ENCODE measurements at regions not wholly inside any gene's neighbourhood (a gene's known extent, or its start where the extent isn't known, plus 50 kb on each side); places are given as distances from the start of the nearest gene placed in this dataset.

DNA sequence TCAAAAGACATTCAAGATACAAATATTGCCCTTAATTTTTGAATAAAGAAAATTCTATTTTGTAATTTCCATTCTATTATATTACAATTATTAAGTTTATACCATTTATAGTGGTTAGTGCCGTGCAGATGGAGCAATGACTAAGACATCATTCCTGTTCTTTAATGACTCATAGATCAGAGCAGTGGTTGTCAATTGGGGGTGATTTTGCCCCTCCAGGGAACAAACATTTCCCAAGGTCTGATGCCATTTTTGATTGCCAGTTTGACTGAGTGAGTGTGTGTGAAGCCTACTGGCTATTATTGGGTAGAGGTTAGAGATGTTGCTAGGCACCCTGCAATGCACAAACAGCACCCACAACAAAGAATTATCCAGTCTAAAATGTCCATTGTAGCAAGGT is 97.9 kb upstream of the DDIT4L start:
- TF ChIP-seq, protein P1, sequence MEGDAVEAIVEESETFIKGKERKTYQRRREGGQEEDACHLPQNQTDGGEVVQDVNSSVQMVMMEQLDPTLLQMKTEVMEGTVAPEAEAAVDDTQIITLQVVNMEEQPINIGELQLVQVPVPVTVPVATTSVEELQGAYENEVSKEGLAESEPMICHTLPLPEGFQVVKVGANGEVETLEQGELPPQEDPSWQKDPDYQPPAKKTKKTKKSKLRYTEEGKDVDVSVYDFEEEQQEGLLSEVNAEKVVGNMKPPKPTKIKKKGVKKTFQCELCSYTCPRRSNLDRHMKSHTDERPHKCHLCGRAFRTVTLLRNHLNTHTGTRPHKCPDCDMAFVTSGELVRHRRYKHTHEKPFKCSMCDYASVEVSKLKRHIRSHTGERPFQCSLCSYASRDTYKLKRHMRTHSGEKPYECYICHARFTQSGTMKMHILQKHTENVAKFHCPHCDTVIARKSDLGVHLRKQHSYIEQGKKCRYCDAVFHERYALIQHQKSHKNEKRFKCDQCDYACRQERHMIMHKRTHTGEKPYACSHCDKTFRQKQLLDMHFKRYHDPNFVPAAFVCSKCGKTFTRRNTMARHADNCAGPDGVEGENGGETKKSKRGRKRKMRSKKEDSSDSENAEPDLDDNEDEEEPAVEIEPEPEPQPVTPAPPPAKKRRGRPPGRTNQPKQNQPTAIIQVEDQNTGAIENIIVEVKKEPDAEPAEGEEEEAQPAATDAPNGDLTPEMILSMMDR (IDR thresholded peaks at IDR 0.05) = no peak
- TF ChIP-seq EP300 (IDR thresholded peaks at IDR 0.05) (no peak), POLR2A (IDR thresholded peaks at IDR 0.05) (no peak)
- 85 to 99% (median 94%) methylated on average over 1 of the region's 1 CpG for WGBS, 3 donors
- no peak overlapping the region for H3K27ac ChIP-seq
- intact Hi-C loops (cut with DNase I) = no loop called here
- H3K27me3 ChIP-seq = no peaks in the 10 kb centered on the region
- no peaks in the 10 kb centered on the region for H3K4me1 ChIP-seq (ENCODE audit: insufficient read depth)
- DNase-seq = no peak
- H3K9me3 ChIP-seq = no peaks in the 10 kb centered on the region
- no peaks in the 10 kb centered on the region for H3K36me3 ChIP-seq
- H3K4me3 ChIP-seq = no peak overlapping the region

DNA sequence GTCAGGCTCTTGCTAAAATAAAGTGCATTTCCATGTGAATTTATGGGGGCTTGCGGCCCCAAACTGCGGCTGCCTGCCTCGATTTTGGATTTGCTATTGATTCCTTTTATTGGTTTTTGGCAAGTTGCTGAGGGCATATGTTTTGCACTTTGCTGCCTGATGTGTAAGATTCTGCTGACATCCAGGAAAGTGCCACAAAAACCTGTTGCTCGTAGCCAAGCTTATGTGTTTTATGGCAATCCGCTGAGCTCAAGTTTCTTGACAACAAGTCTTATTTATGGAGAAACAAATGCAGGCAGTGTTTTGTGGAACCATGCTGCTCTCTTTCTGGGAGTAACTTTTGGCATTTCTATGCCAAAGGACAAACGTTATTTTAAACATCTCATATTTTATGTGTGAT is 97.3 kb upstream of the DDIT4L start:
- no peak overlapping the region for H3K27ac ChIP-seq
- DNase-seq = no peak
- no peak overlapping the region for H3K4me3 ChIP-seq
- H3K4me1 ChIP-seq (ENCODE audit: insufficient read depth) = no peaks in the 10 kb centered on the region
- H3K27me3 ChIP-seq = no peaks in the 10 kb centered on the region
- WGBS, 3 donors = 79 to 81% (median 80%) methylated on average over 6 of the region's 6 CpGs
- H3K9me3 ChIP-seq = no peaks in the 10 kb centered on the region
- intact Hi-C loops (cut with DNase I) = no loop called here
- TF ChIP-seq, protein P1 (IDR thresholded peaks at IDR 0.05) = no peak
- TF ChIP-seq EP300 (IDR thresholded peaks at IDR 0.05) (no peak), POLR2A (IDR thresholded peaks at IDR 0.05) (no peak)
- no peaks in the 10 kb centered on the region for H3K36me3 ChIP-seq

DNA sequence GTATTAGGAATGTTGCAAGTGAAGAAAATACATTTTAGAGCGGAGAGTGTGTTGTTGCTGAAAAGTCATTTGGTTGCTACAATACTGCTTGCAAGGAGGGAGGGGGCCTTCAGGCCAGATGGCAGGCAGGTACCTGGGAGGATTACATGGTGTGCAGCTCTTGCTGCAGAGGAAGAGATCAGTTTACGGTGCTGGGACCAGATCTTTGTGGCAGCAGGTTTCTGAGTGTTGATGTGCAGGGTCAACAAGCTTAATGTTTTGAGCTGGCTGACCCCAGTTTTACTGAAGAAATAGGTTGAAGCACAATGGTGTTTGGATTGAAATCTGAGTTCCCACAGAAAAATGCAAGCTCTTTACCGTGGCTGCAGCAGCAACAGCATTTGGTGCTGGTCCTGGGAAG is 96.4 kb upstream of the DDIT4L start:
- no peak for DNase-seq
- WGBS, 3 donors = 63 to 73% (median 72%) methylated on average over 3 of the region's 3 CpGs
- Histone ChIP-seq H3K4me3 (no peak overlapping the region), H3K27me3 (no peaks in the 10 kb centered on the region), H3K36me3 (no peaks in the 10 kb centered on the region), H3K9me3 (no peaks in the 10 kb centered on the region), H3K27ac (no peak overlapping the region), H3K4me1 (ENCODE audit: insufficient read depth) (no peaks in the 10 kb centered on the region)
- TF ChIP-seq, protein P1 (IDR thresholded peaks at IDR 0.05) = no peak
- no peak for TF ChIP-seq POLR2A (IDR thresholded peaks at IDR 0.05)
- intact Hi-C loops (cut with DNase I) = no loop called here

DNA sequence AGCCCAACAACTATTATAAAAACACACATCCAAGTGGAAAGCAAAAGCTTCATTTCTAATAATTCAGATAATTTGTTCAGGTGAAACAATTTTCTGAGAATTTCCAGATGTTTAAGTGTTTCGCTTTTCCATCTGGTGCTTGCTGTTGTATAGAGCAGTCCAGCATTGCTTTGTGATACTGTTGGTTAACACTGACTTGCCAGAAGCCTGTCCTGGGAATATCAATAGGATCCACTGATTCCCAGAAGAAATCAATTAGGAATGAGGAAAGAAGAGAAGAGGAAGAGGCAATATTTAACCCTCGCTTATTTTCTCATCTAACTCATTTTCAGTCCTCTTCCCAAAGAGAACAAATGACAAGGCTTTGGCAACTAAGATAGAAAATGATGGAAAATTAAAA is 94.9 kb upstream of the DDIT4L start:
- Histone ChIP-seq H3K27me3 (no peaks in the 10 kb centered on the region), H3K4me1 (ENCODE audit: insufficient read depth) (no peaks in the 10 kb centered on the region), H3K27ac (no peak overlapping the region), H3K4me3 (no peak overlapping the region), H3K9me3 (no peaks in the 10 kb centered on the region), H3K36me3 (no peaks in the 10 kb centered on the region)
- TF ChIP-seq, protein P1 (IDR thresholded peaks at IDR 0.05) = no peak
- no peak for TF ChIP-seq EP300 (IDR thresholded peaks at IDR 0.05)
- TF ChIP-seq POLR2A (IDR thresholded peaks at IDR 0.05) = no peak
- WGBS, 3 donors = 87 to 97% (median 95%) methylated on average over 2 of the region's 2 CpGs
- no peak for DNase-seq
- intact Hi-C loops (cut with DNase I) = no loop called here

All from ovary (tissue), 7 donors.